A673 (cell line): ENCODE measurements at regions not wholly inside any gene's neighbourhood (a gene's known extent, or its start where the extent isn't known, plus 50 kb on each side); places are given as distances from the start of the nearest gene placed in this dataset.

Experiments used
- BruUV-seq: library from RNA; stranded (reverse); fragments of 400-500 nt; replicated peaks from 2 replicates; lab custom pipeline; 2021; lab: Mats Ljungman, UMichigan
- CTCF ChIA-PET: fragments of 300-600 bp; sonication (Branson Sonifier 250); formaldehyde crosslinking; loops from one replicate; lab custom pipeline; 2022; ENCODE audit warnings: antibody characterized with exemption; lab: Charles Lee
- POLR2A ChIA-PET: fragments of 300-600 bp; sonication (Branson Sonifier 250); formaldehyde crosslinking; loops from one replicate; lab custom pipeline; 2022; ENCODE audit warnings: antibody characterized with exemption; ENCODE audit not compliant: low non-redundant PET; lab: Charles Lee
- DNase-seq: peaks from one replicate; pipeline ENCODE4 v3.0.0-alpha.2; 2015; ENCODE audit warnings: low spot score
- H3K27ac ChIP-seq: fragments of 200-600 bp; sonication (generic); 2 replicates; pipeline ENCODE4 v1.5.1; 2016; ENCODE audit warnings: mixed run types, low read depth, mild to moderate bottlenecking, mixed read lengths, antibody characterized with exemption, low read length; ENCODE audit not compliant: poor library complexity, severe bottlenecking
- H3K27me3 ChIP-seq: fragments of 200-600 bp; sonication (generic); replicated peaks from 2 replicates; pipeline ENCODE4 v1.6.1; 2017; ENCODE audit warnings: mixed run types, low read depth, mild to moderate bottlenecking, mixed read lengths, antibody characterized with exemption, low read length; ENCODE audit not compliant: insufficient read depth, poor library complexity
- H3K36me3 ChIP-seq: fragments of 200-600 bp; sonication (generic); 2 replicates; pipeline ENCODE4 v1.6.1; 2016; ENCODE audit warnings: mixed run types, mild to moderate bottlenecking, mixed read lengths, antibody characterized with exemption, low read length; ENCODE audit not compliant: insufficient read depth, poor library complexity, severe bottlenecking
- H3K4me1 ChIP-seq: fragments of 200-600 bp; sonication (generic); 2 replicates; pipeline ENCODE4 v1.6.1; 2017; ENCODE audit warnings: mixed run types, mild to moderate bottlenecking, mixed read lengths, antibody characterized with exemption, low read length; ENCODE audit not compliant: insufficient read depth, poor library complexity, severe bottlenecking
- H3K4me3 ChIP-seq: fragments of 200-600 bp; sonication (generic); 2 replicates; pipeline ENCODE4 v1.5.1; 2016; ENCODE audit warnings: low read depth, mixed run types, mild to moderate bottlenecking, mixed read lengths, low read length; ENCODE audit not compliant: poor library complexity, severe bottlenecking
- H3K9me3 ChIP-seq: fragments of 200-600 bp; sonication (generic); 2 replicates; pipeline ENCODE4 v1.6.1; 2016; ENCODE audit warnings: mixed run types, low read depth, mild to moderate bottlenecking, mixed read lengths, antibody characterized with exemption, low read length; ENCODE audit not compliant: poor library complexity, severe bottlenecking
- EZH2 ChIP-seq: fragments of 200-600 bp; sonication (generic); IDR thresholded peaks from 2 replicates; pipeline ENCODE4 v1.6.1; 2017; ENCODE audit warnings: borderline replicate concordance, low read depth, mild to moderate bottlenecking, mixed read lengths, antibody characterized with exemption, low read length; ENCODE audit not compliant: poor library complexity, severe bottlenecking
- intact Hi-C: fragments of 100-400 bp; cut with micrococcal nuclease; formaldehyde crosslinking; loops from one replicate; pipeline ENCODE4 v1.10.0; 2022; ENCODE audit not compliant: unreplicated experiment
- TF ChIP-seq, protein P1 (sequence below): fragments of 300-800, 200-600 bp; sonication (generic); conservative IDR thresholded peaks from 2 replicates; pipeline ENCODE4 v1.5.1; 2017; ENCODE audit warnings: low read depth, mild to moderate bottlenecking, antibody characterized with exemption, low read length, moderate library complexity, mixed read lengths

DNA sequence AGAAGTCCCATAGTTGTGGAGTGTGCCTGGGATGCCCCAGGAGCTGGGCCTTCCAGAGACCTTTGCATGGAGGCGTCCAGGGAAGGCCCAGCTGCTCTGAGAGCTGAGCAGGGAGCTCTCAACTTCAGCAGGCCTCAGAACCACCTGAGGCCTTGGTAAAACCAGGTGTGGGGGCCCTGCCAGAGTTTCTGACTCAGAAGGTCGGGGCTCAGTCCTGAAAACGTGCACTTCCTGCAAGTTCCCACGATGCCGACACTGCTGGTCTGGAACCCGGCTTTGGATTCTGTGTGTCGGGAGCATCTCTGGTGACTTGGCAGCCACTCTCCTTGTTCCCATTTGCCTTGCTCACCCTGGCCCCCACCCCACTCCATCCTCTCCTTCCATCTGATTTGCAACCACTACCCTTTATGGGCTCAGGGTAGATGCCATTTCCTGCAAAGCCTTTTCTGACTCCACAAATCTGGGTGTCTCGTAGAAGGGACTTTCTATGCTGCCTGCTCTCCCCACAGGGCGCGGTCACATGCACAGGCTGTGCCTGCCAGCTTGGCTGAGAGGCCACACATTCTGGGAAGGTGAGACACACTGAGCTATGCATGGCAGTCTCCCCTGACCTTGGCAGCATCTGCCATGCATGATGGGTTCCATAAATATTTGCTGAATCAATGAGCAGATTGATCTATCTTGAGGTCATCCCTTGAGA lies 244.7 kb downstream of the COL4A1 start:
- intact Hi-C loops: no loop called here
- TF ChIP-seq, protein P1, sequence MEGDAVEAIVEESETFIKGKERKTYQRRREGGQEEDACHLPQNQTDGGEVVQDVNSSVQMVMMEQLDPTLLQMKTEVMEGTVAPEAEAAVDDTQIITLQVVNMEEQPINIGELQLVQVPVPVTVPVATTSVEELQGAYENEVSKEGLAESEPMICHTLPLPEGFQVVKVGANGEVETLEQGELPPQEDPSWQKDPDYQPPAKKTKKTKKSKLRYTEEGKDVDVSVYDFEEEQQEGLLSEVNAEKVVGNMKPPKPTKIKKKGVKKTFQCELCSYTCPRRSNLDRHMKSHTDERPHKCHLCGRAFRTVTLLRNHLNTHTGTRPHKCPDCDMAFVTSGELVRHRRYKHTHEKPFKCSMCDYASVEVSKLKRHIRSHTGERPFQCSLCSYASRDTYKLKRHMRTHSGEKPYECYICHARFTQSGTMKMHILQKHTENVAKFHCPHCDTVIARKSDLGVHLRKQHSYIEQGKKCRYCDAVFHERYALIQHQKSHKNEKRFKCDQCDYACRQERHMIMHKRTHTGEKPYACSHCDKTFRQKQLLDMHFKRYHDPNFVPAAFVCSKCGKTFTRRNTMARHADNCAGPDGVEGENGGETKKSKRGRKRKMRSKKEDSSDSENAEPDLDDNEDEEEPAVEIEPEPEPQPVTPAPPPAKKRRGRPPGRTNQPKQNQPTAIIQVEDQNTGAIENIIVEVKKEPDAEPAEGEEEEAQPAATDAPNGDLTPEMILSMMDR: no peak
- TF ChIP-seq EZH2: no peak
- no peaks in the 10 kb centered on the region for H3K4me1 ChIP-seq
- no peaks in the 10 kb centered on the region for H3K36me3 ChIP-seq
- no peak overlapping the region for H3K27ac ChIP-seq
- no TSS peak for BruUV-seq
- H3K9me3 ChIP-seq: no peaks in the 10 kb centered on the region
- ChIA-PET POLR2A (no interaction called here), CTCF (no interaction called here)
- H3K27me3 ChIP-seq: peaks cover 15% of the 10 kb centered on the region
- no peak for DNase-seq
- H3K4me3 ChIP-seq: no peak overlapping the region

DNA sequence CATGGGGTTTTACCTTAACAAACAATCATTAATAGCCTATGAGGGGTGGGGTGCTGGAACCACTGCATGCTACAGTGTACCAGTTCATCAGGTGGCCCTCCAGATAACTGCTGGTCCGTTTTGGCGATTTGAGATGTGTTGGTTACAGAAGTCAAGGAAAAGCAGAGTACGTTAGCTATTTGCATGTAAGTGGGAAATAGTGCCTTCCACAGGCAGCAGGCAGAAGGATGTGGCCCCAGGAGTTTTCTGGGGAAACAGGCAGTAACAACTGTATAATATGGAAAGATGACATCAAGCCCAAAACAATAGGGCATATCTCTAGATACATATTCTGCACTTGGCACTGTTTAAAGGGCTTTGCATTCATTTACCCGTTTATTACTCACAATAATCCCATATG lies 245.7 kb downstream of the COL4A1 start:
- intact Hi-C loops: no loop called here
- CTCF ChIA-PET: no interaction called here
- BruUV-seq: no TSS peak
- Histone ChIP-seq H3K27ac (no peak overlapping the region), H3K4me1 (no peaks in the 10 kb centered on the region), H3K36me3 (no peaks in the 10 kb centered on the region), H3K9me3 (no peaks in the 10 kb centered on the region), H3K27me3 (peaks cover 16% of the 10 kb centered on the region), H3K4me3 (no peak overlapping the region)
- POLR2A ChIA-PET: no interaction called here
- TF ChIP-seq EZH2: no peak
- TF ChIP-seq, protein P1: no peak
- no peak for DNase-seq

DNA sequence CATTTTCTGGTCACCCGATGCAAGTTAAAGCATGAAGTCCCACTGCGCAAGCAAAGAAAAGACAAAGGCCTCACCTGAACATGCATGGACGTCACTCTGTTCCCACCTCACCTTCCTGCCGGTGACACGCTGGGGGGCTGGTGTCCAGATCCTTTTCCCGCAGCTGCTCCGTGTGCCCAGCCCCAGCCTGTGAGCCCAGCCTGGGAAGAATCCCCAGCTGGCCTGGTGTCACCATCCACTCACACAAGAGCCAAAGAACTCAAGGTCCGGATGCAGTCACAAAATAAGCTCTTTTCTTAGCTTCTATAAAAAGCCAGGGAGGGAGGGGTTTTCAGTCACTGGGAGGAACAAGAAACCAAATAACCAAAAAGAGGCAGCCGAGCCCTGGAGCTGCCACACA lies 249.9 kb downstream of the COL4A1 start:
- POLR2A ChIA-PET: no interaction called here
- H3K27ac ChIP-seq: no peak overlapping the region
- H3K36me3 ChIP-seq: no peaks in the 10 kb centered on the region
- intact Hi-C loops: no loop called here
- no peaks in the 10 kb centered on the region for H3K9me3 ChIP-seq
- BruUV-seq: no TSS peak
- TF ChIP-seq EZH2: no peak
- TF ChIP-seq, protein P1: no peak
- no peak overlapping the region for H3K4me3 ChIP-seq
- CTCF ChIA-PET: no interaction called here
- no peaks in the 10 kb centered on the region for H3K4me1 ChIP-seq
- peaks cover 38% of the 10 kb centered on the region for H3K27me3 ChIP-seq
- DNase-seq: no peak
